HG02870 (cell line): ENCODE measurements at regions not wholly inside any gene's neighbourhood (a gene's known extent, or its start where the extent isn't known, plus 50 kb on each side); places are given as distances from the start of the nearest gene placed in this dataset.

ENCODE experiments used
- ATAC-seq: cut with Tn5 transposase; IDR thresholded peaks from one replicate; pipeline ENCODE4 v1.9.1; 2021; ENCODE audit warnings: mild to moderate bottlenecking, moderate library complexity; ENCODE audit not compliant: unreplicated experiment

DNA sequence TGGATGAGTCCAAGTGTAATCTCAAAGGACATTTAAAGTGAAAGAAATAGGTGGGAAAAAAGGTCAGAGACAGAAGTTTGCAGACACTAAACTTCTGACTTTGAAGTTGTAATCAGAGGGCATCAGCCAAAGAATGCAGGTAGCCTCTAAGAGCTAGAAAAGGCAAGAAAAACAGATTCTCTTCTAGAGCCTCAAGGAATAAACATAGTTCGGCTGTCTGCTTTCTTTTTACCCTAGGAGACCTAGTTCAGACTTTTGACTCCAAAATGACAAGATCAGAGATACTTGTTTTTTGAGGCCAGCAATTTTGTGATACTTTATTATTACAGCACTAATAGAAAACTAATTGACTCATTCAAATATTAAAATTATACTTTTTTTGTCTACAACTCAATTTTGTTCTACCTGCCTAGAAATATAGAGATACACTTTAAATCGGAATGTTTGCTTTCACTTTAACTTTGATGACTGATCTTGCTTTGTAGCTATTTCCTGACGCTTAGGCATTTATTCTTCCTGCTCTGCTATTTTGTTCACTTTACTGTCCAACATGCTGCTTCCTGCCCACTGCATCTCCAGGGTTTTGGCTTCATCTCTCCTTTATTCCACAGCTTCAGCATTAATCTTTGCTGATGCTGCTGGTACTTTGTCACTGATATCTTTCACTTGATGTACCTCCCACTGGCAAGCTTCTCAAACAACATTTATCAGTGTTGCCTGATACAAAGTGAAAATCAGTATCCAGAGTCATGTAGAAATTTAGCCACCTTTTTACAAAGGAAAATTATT lies 272.5 kb downstream of the DSEL start:
- ATAC-seq: no peak

DNA sequence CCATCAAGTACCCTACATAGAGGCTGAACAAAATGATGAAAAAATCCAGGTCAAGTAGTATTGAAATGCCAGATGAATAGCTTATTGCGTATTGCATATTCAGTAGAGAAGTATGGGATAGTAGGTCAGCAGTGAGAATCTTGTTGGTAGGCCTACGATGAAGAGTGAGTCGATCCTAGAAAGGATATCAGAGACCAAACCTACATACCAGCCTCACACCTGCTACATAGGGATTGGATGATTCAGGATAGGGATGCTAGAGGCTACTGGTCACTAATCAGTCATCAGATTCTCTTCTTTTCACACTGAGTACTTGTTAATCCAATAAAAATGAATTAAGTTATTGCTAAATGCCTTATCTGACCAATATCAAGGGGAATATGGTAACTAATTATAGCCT lies 274.5 kb downstream of the DSEL start:
- no peak for ATAC-seq

DNA sequence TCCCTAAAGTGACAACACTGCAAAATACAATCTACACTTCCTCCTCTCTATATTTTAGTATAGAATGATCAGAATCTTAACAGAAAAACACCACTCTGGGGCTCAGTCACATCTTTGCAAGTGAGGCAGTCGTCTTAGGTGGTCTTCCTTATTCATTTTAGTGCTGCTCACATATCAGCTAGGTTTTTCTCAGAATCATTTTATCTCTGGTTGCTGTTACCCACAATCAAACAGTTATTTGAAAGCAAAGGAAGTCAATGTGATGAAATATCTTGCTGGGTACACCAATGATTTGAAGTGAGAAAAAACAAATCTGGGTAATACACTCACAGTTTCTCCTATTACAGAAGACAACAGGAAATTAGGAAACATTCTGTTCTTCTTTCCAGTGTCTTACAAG lies 275.2 kb downstream of the DSEL start:
- no peak for ATAC-seq

DNA sequence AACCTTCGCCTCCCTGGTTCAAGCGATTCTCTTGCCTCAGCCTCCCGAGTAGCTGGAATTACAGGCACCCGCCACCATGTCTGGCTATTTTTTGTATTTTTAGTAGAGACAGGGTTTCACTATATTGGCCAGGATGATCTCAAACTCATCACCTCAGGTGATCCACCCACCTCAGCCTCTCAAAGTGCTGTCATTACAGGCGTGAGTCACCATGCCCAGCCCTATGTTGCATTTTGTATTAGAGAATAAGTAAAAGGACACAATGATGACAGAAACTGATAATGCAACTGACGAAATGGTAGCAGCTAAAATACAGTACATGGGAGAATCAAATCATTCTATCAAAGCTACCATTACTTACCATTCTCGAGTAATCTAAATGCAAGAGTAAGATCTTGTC lies 276.7 kb downstream of the DSEL start:
- ATAC-seq: no peak

DNA sequence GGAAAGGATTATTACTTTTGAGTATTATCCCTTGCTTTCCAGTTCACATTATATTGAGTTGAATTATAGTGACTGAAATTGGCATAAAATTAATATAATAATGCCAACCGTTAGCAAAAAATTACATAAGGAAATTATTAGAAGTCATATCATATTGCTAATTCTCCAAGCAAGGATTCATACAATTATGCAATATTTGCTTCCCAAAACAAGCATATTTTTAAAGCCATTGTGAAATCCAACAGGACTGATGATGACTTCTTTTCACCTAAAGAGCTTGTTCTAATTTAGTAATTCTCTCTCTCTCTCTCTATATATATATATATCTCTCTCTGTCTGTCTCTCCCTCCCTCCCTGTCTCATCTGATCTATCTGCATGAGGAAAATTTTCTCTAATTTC lies 283.5 kb downstream of the DSEL start:
- ATAC-seq: no peak

DNA sequence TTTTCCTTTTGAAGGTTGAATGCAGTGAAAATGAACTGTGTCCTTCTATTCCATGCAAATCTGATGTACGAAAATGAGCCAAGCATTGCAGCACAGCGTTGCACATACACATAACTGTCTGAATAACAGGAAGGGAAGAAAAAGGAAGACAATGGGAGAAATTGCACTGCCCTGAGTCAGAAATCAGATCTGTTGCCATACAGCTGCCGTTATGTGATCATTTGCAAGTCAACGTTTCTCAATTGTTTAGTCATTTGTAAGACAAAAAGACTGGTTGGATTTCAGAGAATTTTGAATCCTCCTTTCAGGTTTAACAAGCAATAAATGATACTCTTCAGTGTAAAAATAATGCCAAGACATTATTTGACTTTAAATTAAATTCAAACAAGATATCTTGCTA lies 284.1 kb downstream of the DSEL start:
- no peak for ATAC-seq

DNA sequence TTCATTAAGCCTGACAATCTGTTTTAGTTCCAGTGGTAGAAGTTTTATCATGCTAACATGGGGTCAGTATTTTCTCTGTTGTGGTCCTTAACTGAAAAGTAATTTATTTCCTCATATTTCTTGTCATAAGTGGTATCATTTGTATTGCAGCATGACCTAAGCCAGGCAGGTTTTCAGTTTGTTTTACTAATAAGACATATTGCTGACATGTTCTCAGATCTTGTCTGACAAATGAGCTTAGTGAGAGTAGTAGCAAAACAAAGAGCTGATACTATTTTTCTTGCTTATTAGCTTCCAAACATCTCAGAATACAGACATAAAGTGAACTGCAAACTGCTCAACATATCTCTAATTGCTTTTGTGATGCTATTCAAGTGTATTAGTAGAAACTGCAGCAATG lies 293.6 kb downstream of the DSEL start:
- no peak for ATAC-seq

DNA sequence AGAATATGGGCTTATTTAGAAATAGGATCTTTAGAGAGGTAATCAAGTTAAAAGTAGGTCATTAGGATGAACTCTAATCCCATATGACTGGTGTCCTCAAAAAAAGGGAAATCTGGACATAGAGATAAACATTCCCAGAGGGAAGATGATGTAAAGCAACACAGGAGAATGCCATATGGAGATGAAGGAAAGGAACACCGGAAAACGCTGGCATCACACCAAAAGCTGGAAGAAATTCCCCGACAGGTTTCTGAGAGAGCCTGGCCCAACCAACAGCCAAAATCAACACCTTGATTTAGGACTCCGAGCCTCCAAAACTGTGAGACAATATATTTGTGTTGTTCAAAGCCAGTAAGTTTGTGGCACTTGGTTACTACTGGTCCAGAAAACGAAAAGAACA lies 296.7 kb downstream of the DSEL start:
- no peak for ATAC-seq

DNA sequence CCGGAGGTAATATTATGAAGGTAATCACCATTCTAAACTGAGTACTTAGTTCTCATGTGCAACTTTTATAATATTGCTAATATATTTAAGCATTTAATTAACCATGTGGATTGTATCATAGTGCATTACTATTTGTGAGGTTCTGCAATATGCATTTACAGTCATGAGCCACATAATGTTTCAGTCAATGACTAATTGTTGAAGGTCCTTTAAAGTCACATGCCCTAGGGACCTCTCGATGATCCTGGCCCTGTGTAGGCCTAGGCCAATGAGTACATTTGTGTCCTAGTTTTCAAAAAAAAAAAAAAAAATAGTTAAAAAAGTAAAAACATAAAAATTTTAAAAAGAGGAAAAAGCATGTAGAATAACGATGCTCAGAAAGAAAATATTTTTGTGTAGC lies 298.0 kb downstream of the DSEL start:
- ATAC-seq: no peak

DNA sequence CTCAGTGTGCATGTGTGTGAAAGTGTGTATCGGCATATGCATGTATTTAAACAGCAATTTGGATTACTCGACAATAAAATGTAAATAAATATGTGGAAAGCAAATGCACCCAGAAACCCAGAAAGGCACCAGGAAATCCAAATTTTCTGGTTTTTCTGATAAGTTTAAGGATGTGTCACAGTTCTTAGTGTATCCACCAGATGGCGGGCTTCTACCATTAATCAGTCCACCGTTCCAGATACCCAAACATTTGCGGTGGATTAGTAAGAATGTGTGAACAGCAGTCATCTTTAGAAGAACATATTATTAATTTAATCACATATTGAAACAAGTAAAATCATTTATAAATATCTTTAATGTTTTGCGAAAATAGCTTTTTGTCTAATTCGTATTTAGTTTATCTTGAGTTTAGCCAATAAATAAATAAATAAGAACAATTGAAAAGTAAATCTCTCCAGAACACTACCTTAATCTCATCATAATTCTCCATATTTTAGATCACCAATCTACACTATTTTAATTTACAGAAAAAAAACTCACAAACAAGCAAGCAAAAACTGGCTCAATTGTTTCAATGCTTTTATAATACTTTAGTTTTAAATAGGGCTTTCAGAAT lies 298.9 kb downstream of the DSEL start:
- ATAC-seq: peak; percentile 94

DNA sequence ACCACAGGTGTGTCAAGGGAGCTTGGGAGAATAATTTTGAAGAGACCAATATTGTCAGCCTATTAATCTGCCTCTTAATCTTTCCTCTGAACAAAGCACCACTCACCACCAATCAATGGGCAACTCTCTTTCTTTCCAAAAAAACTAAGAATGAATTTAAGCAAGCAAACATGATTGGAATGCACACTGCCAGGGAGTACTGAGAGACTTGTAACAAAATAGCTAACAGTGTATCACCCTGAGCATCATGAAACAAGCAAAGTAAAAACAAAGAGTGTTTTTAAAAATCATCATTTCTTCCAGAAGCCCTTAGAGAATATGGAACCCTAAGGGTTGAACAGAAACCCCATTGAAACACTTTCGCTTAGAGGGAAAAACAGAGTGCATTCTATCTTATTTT lies 299.7 kb downstream of the DSEL start:
- ATAC-seq: no peak

DNA sequence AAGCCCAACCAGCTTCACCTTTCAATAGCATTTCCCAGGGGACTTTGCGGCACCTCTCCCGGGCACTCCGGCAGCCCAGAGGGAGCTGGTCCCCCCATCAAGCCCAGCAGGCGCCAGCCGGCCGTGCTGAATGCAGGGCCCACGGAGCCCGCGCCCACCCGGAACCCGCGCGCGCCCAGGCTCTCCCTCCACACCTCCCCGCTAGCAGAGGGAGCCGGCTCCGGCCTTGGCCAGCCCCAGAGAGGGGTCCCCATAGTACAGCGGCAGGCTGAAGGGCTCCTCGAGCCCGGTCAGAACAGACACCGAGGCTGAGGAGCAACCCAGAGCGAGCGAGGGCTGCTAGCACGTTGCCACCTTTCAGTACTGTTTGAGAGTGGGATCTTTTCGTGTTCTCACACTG lies 300.8 kb downstream of the DSEL start:
- ATAC-seq: no peak

DNA sequence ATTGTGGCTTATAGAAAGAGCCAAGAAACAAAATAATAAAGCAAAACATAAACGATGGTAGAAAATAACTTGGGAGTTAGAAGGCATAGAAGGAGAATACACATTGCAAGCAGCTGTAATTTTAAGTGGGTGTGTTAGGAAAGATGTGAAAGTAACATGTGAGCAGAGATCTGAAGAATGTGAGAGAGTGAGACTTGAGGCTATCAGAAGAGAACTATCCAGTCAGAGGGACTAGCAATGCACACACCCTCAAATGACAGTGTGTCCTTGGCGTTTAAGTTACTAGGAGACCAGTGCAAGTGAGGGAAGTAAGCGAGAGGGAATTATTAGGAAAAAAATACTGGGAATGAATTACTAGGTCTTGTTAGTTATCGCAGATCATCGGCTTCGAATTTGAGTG lies 304.9 kb downstream of the DSEL start:
- ATAC-seq: no peak

DNA sequence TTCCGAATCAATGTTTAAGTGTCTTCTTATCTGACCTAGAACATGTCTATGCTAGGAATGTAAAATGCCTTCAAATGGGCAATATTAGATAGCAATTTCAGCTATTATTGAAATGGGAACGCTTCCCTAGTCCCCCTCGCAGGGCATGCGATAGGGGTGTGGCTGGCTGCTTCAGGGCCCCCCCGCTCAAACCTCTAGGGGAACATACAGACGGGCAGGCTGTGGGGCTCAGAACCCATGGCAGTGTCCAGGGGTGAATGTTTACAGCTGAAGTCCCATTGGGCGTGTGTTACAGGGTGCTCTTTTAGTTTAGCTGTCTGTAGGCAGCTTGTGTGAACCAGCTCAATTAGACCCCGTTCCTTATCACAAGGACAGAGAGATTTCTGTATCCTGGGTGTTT lies 315.9 kb downstream of the DSEL start:
- ATAC-seq: no peak

DNA sequence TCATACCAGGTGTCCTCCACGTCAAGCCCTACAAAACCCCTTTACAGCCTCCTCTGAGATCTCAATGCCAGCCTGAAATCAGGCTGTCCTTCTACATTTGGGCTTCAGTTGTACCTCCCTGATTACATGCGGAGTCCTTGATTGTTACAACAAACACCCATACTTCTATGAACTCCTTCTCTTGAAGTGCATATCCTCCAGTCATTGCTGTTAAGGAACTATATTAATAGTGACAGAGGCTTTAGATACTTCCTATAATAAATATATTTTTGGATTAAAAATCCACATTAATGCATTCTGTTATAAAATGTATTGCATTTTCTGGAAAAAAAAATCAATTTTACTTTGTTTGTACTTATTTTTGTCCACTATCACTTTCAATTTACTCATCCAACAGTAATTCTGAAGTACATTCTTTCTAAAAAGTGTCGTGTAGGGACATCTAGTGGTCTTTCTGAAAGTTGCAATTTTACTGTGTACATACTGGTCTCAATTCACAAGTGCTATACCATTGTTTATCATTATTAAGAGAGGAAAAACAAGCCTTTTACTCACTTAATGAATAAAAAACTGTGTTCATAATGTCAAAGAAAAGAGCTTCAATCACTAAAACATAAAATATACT lies 316.4 kb downstream of the DSEL start:
- ATAC-seq: peak; percentile 93

DNA sequence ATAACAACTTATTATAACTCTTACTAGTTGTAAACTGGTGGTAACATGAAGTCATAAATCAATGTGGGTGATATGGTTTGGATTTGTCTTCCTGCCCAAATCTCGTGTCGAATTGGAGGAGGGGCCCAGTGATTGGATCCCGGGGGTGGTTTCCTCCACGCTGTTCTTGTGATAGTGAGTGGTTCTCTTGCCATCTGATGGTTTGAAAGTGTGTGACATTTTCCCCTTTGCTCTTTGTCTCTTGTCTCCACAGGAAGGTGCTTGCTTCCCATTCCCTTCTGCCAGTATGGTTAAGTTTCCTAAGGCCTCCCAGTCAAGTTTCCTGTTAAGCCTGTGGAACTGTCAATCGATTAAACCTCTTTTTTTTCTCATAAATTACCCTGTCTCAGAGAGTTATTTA lies 321.6 kb downstream of the DSEL start:
- ATAC-seq: no peak

DNA sequence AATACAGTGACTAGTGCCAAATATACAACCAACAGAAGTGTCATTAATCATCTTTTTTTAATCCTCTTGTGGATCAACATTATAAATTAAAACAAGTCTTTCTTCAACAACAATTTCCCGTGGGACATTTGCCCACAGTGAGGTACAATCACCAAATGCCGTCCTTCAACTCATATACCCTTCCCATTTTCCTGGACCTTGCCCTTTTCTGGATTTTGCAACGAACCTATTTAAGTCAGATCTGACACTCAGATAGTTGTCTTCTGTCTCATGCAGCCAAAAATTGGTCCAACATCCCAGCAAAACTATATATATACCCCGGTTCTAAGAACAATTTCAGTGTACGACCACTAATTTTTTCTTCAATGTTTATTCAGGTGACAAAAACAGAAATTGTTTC lies 324.0 kb downstream of the DSEL start:
- ATAC-seq: no peak

DNA sequence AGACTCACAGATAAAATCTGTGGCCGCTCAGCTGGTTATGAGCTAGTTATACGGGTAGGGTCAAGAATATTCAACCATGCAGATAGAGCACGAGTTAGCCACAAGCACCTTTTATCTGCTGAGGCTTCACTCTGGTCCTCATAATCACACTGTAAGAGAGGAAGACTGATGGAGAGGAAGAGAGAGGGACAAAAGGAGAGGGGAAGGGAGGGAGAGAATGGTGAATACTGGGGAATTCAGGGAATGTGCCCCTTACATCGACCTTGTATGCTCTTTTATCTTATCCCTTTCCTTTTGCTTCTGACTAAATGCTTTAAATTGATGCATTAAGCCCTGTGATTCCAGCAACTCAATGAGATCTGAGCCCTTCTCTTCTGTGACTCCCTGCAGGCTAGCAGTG lies 333.1 kb downstream of the DSEL start:
- no peak for ATAC-seq

DNA sequence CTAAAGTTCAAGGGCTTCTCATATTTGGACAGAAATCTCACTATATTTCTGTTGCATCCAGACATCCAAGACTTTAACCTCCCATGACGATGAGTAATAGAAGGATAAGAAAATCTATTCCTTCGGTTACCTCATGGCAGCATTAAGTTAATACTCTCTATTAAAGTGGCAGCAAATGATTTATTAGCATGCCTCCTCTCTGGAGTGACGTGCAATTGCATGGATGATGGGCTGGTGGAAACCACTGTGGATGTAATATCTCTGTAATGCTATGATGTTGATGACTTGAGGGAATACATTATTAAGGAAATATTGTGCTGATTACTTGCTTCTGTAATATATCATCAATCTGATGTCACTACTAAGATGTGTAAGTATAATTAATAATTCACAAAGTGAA lies 336.8 kb downstream of the DSEL start:
- no peak for ATAC-seq

DNA sequence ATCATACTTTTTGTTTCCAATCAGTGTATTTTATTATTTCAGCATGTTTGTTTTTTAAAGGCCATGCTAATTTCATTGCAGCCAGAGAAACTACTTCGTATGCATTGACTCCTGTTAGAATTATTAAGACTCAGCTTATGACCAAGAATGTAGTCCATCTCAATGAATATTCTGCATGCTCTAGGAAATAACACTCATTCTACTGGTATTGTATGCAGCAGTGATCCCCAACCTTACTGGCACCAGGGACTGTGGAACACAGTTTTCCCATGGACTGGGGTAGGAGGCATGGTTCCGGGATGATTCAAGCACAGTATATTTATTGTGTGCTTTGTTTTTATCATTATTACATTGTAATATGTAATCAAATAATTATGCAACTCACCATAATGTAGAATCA lies 356.9 kb downstream of the DSEL start:
- no peak for ATAC-seq

DNA sequence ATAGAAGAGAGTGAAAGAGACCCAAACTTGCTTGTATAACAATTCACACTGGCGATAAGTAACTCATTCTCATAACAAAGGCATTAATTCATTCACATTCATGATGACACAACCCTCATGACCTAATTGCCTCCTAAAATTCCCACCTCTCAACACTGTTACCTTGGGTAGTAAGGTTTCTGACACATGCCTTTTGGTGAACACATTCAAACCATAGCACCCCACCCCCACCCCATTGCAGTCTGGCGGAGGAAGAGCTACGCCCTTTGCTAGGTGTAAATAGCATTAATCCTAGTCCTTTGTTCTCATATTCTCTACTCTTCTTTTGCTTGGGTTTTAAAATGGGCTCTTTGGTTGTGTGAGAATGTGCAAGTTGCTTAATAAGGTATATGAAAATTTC lies 361.5 kb downstream of the DSEL start:
- ATAC-seq: no peak

DNA sequence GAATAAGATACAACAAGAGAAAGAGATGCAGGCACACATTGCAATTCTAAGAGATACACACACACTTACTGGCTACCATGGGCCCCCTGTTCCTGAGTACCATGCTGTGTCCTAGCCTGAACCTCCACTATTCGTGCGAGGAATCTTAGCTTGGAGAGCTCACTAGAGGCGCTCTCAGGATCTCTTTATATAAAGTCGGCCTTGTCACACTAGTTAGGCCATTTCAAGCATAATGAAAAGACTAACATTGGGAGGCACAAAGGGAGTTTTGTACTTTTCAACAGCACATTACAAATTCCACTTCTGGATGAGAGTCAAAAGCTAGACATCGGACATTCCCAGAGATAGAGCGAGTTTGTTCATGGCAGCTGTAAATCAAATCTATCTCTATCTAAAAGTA lies 365.2 kb downstream of the DSEL start:
- ATAC-seq: no peak
